Astrocyte (in vitro differentiated cells and primary cell): ENCODE measurements at regions not wholly inside any gene's neighbourhood (a gene's known extent, or its start where the extent isn't known, plus 50 kb on each side); places are given as distances from the start of the nearest gene placed in this dataset.

ENCODE experiments used
- DNase-seq: peaks from one replicate; pipeline ENCODE4 v3.0.0-alpha.2; 2010; ENCODE audit warnings: low read depth
- FAIRE-seq: peaks from 2 replicates; lab custom pipeline; 2011; peaks lifted over from hg19 to GRCh38; lab: Jason Lieb, UNC
- H2AFZ ChIP-seq: 2 replicates; pipeline ENCODE4 v1.6.0; 2012; ENCODE audit warnings: low read depth, low read length, inconsistent platforms
- H3K27ac ChIP-seq: 2 replicates; pipeline ENCODE4 v1.5.1; 2011; ENCODE audit warnings: low read depth, low read length, inconsistent platforms
- H3K27me3 ChIP-seq: 2 replicates; pipeline ENCODE4 v1.6.0; 2011; ENCODE audit warnings: low read length, inconsistent platforms; ENCODE audit not compliant: insufficient read depth
- H3K36me3 ChIP-seq: 2 replicates; pipeline ENCODE4 v1.5.1; 2011; ENCODE audit warnings: low read length, inconsistent platforms; ENCODE audit not compliant: insufficient read depth
- H3K4me1 ChIP-seq: 2 replicates; pipeline ENCODE4 v1.5.1; 2011; ENCODE audit warnings: low read length, inconsistent platforms; ENCODE audit not compliant: insufficient read depth
- H3K4me2 ChIP-seq: 2 replicates; pipeline ENCODE4 v1.6.0; 2012; ENCODE audit warnings: low read length, inconsistent platforms
- H3K4me3 ChIP-seq: 2 replicates; pipeline ENCODE4 v1.5.1; 2011; ENCODE audit warnings: low read depth, mild to moderate bottlenecking, low read length, inconsistent platforms; ENCODE audit not compliant: insufficient read depth
- H3K79me2 ChIP-seq: 2 replicates; pipeline ENCODE4 v1.6.0; 2012; ENCODE audit warnings: mild to moderate bottlenecking, low read length, inconsistent platforms; ENCODE audit not compliant: insufficient read depth
- H3K9ac ChIP-seq: 2 replicates; pipeline ENCODE4 v1.6.0; 2012; ENCODE audit warnings: mild to moderate bottlenecking, low read length, inconsistent platforms
- H3K9me3 ChIP-seq: 2 replicates; pipeline ENCODE4 v1.5.1; 2012; ENCODE audit warnings: low read depth, mild to moderate bottlenecking, low read length, inconsistent platforms; ENCODE audit not compliant: insufficient read depth
- H4K20me1 ChIP-seq: 2 replicates; pipeline ENCODE4 v1.6.0; 2012; ENCODE audit warnings: low read length, inconsistent platforms; ENCODE audit not compliant: insufficient read depth
- H3K27ac Mint-ChIP-seq: one replicate; pipeline ENCODE4 v1.8.0; 2021; ENCODE audit warnings: mild to moderate bottlenecking, mixed read lengths; ENCODE audit not compliant: unreplicated experiment
- H3K27me3 Mint-ChIP-seq: one replicate; pipeline ENCODE4 v1.8.0; 2021; ENCODE audit warnings: low read depth, mixed read lengths; ENCODE audit not compliant: unreplicated experiment
- H3K36me3 Mint-ChIP-seq: one replicate; pipeline ENCODE4 v1.8.0; 2021; ENCODE audit warnings: low read depth, mixed read lengths; ENCODE audit not compliant: unreplicated experiment
- H3K4me1 Mint-ChIP-seq: one replicate; pipeline ENCODE4 v1.8.0; 2021; ENCODE audit warnings: low read depth, mixed read lengths; ENCODE audit not compliant: unreplicated experiment
- H3K4me3 Mint-ChIP-seq: one replicate; pipeline ENCODE4 v1.8.0; 2021; ENCODE audit warnings: mild to moderate bottlenecking, moderate library complexity, mixed read lengths; ENCODE audit not compliant: unreplicated experiment
- H3K9me3 Mint-ChIP-seq: one replicate; pipeline ENCODE4 v1.8.0; 2021; ENCODE audit warnings: mild to moderate bottlenecking, mixed read lengths; ENCODE audit not compliant: unreplicated experiment
- EZH2 ChIP-seq: IDR thresholded peaks from 2 replicates; pipeline ENCODE4 v1.6.1; 2012; ENCODE audit warnings: mild to moderate bottlenecking, low read length, inconsistent platforms; ENCODE audit not compliant: insufficient read depth
- TF ChIP-seq, protein P1 (sequence below): IDR thresholded peaks from 2 replicates; pipeline ENCODE4 v1.5.1; 2011; ENCODE audit warnings: low read depth, mild to moderate bottlenecking, inconsistent platforms, low read length, moderate library complexity; ENCODE audit not compliant: insufficient read depth

DNA sequence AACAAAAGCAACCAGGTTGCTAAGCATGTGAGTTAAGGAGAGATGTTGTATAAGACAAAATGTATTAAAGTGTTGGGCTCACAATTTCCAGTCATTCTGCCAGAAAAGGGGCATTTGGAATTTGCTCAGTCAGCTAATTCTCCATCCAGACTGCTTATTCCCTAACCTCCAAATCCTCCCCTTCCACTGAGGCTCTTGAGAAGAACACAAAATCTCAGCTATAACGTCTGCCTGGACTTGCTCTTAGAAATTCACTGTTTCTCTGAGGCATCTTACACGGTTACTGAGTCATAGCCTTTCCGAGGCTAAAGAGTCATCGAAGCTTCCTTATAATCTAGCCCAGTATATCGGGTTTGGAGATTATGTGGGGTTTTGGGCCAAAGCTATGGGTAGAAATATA is 548.2 kb upstream of the ADGRL4 start:
- H3K4me3 ChIP-seq: no peak overlapping the region
- H3K4me1 ChIP-seq: no peaks in the 10 kb centered on the region
- no peaks in the 10 kb centered on the region for H3K27me3 Mint-ChIP-seq
- no peaks in the 10 kb centered on the region for H3K4me1 Mint-ChIP-seq
- no peaks in the 10 kb centered on the region for H3K79me2 ChIP-seq
- FAIRE-seq (no peak), DNase-seq (peak; percentile 8)
- no peaks in the 10 kb centered on the region for H4K20me1 ChIP-seq
- H3K27ac Mint-ChIP-seq: no peak overlapping the region
- no peak overlapping the region for H3K4me2 ChIP-seq
- H3K36me3 Mint-ChIP-seq: no peaks in the 10 kb centered on the region
- TF ChIP-seq EZH2: no peak
- TF ChIP-seq, protein P1, sequence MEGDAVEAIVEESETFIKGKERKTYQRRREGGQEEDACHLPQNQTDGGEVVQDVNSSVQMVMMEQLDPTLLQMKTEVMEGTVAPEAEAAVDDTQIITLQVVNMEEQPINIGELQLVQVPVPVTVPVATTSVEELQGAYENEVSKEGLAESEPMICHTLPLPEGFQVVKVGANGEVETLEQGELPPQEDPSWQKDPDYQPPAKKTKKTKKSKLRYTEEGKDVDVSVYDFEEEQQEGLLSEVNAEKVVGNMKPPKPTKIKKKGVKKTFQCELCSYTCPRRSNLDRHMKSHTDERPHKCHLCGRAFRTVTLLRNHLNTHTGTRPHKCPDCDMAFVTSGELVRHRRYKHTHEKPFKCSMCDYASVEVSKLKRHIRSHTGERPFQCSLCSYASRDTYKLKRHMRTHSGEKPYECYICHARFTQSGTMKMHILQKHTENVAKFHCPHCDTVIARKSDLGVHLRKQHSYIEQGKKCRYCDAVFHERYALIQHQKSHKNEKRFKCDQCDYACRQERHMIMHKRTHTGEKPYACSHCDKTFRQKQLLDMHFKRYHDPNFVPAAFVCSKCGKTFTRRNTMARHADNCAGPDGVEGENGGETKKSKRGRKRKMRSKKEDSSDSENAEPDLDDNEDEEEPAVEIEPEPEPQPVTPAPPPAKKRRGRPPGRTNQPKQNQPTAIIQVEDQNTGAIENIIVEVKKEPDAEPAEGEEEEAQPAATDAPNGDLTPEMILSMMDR: no peak
- no peak overlapping the region for H3K27ac ChIP-seq
- no peaks in the 10 kb centered on the region for H3K9me3 ChIP-seq
- no peaks in the 10 kb centered on the region for H3K27me3 ChIP-seq
- H3K9ac ChIP-seq: no peak overlapping the region
- no peaks in the 10 kb centered on the region for H3K9me3 Mint-ChIP-seq
- H3K4me3 Mint-ChIP-seq: no peak overlapping the region
- no peaks in the 10 kb centered on the region for H3K36me3 ChIP-seq
- no peak overlapping the region for H2AFZ ChIP-seq

DNA sequence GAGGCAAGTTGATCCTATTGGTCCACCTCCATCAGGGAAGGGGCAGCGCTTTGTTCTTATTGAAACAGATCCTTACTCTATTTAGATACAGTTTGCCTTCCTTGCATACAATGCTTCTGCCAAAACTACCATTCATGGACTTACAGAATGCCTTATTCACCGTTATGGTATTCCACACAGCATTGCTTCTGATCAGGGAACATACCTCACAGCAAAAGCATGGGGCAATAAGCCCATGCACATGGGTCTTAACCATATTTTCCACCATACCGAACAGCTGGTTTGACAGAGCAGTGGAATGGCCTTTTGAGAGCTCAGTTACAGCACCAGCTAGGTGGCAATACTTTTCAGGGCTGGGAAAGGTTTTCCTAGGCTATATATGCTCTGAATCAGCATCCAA is 544.8 kb upstream of the ADGRL4 start:
- Histone ChIP-seq H3K79me2 (no peaks in the 10 kb centered on the region), H3K27ac (no peak overlapping the region), H3K9me3 (no peaks in the 10 kb centered on the region), H3K4me2 (no peak overlapping the region), H4K20me1 (no peaks in the 10 kb centered on the region), H3K36me3 (no peaks in the 10 kb centered on the region), H3K27me3 (no peaks in the 10 kb centered on the region), H3K4me1 (no peaks in the 10 kb centered on the region), H3K4me3 (no peak overlapping the region), H3K9ac (no peak overlapping the region), H2AFZ (no peak overlapping the region)
- H3K9me3 Mint-ChIP-seq: no peaks in the 10 kb centered on the region
- TF ChIP-seq, protein P1: no peak
- TF ChIP-seq EZH2: no peak
- H3K4me1 Mint-ChIP-seq: no peaks in the 10 kb centered on the region
- no peak overlapping the region for H3K27ac Mint-ChIP-seq
- FAIRE-seq (no peak), DNase-seq (peak; percentile 40)
- H3K36me3 Mint-ChIP-seq: no peaks in the 10 kb centered on the region
- no peaks in the 10 kb centered on the region for H3K27me3 Mint-ChIP-seq
- no peak overlapping the region for H3K4me3 Mint-ChIP-seq

DNA sequence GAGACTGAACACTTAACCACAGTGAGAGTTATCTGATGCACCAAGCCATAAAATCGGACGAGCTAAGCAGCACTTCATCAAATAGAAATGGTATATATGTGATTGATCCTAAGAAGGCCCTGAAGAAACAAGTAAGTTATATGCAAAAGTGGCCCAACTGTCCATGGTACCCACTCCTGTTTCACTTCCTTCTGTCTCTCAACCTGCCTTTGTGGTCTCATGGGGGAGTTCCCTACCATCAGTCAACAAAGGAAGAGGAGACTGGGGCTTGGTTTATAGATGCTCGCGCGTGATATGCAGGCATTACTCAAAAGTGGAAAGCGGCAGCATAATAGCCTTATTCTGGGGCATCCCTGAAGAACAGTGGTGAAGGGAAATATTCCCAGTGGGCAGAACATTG is 543.9 kb upstream of the ADGRL4 start:
- no peaks in the 10 kb centered on the region for H3K9me3 ChIP-seq
- no peaks in the 10 kb centered on the region for H3K36me3 ChIP-seq
- FAIRE-seq: no peak
- Mint-ChIP-seq H3K4me1 (no peaks in the 10 kb centered on the region), H3K4me3 (no peak overlapping the region), H3K27me3 (no peaks in the 10 kb centered on the region), H3K27ac (no peak overlapping the region), H3K9me3 (no peaks in the 10 kb centered on the region), H3K36me3 (no peaks in the 10 kb centered on the region)
- H3K4me1 ChIP-seq: no peaks in the 10 kb centered on the region
- H4K20me1 ChIP-seq: no peaks in the 10 kb centered on the region
- no peak for TF ChIP-seq EZH2
- TF ChIP-seq, protein P1: no peak
- H3K4me2 ChIP-seq: no peak overlapping the region
- no peak overlapping the region for H3K4me3 ChIP-seq
- H2AFZ ChIP-seq: no peak overlapping the region
- H3K9ac ChIP-seq: no peak overlapping the region
- H3K27ac ChIP-seq: no peak overlapping the region
- H3K79me2 ChIP-seq: no peaks in the 10 kb centered on the region
- H3K27me3 ChIP-seq: no peaks in the 10 kb centered on the region
- DNase-seq: no peak
